Prostate gland (tissue), 2 donors: ENCODE measurements at regions not wholly inside any gene's neighbourhood (a gene's known extent, or its start where the extent isn't known, plus 50 kb on each side); places are given as distances from the start of the nearest gene placed in this dataset.

ENCODE experiments used
- CTCF ChIP-seq, 4 experiments: fragments of 200-600 bp in 2 of 4; fragments of 450-650 bp in 2 of 4; sonication (generic) in 2 of 4; IDR thresholded peaks; 1 replicate in 3 of 4; 2 replicates in 1 of 4; pipeline ENCODE4 v1.5.1; 2016 to 2019; ENCODE audit warnings: antibody characterized with exemption in 4 of 4, mild to moderate bottlenecking in 2 of 4, moderate library complexity in 2 of 4
- POLR2A ChIP-seq: fragments of 450-650 bp; IDR thresholded peaks from one replicate; pipeline ENCODE4 v1.6.1; 2016; ENCODE audit warnings: antibody characterized with exemption, mild to moderate bottlenecking
- POLR2AphosphoS5 ChIP-seq: sonication (generic); formaldehyde crosslinking; IDR thresholded peaks from one replicate; pipeline ENCODE4 v1.6.1; 2017; ENCODE audit warnings: antibody characterized with exemption

- no peak for TF ChIP-seq CTCF (IDR thresholded peaks at IDR 0.05)
- TF ChIP-seq POLR2A: no peak
- no peak for TF ChIP-seq POLR2AphosphoS5
Observed at GRCh38 chr1:168396940-168397684, 116.4 kb downstream of the TBX19 start.
